NCI-H1105 (cell line): ENCODE measurements at regions not wholly inside any gene's neighbourhood (a gene's known extent, or its start where the extent isn't known, plus 50 kb on each side); places are given as distances from the start of the nearest gene placed in this dataset.
"Not testable (repeated sequence)": the region's sequence is repeated elsewhere in the genome, so short reads cannot be mapped to it uniquely, and the experiment has no call there.

Experiments used
- DNase-seq: peaks from one replicate; lab custom pipeline; 2025; lab: John Stamatoyannopoulos, UW

DNA sequence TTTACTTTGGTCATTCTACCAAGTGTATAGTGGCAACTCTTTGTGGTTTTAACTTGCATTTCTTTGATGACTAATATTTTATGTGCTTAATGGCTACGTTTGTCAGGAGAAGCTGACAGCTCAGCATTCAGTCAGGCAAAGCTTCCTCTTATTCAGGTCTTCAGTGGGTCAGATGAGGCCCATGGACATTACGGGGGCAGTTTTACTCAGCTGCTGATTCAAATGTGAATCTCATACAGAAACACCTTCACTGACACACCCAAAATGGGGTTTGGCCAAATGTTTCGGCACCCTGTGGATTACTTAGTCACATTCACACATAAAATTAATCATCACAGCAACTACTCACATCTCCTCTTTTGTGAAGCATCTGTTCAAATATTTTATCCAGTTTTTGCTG, 104.9 kb upstream of the PLD5 start:
- no peak for DNase-seq

DNA sequence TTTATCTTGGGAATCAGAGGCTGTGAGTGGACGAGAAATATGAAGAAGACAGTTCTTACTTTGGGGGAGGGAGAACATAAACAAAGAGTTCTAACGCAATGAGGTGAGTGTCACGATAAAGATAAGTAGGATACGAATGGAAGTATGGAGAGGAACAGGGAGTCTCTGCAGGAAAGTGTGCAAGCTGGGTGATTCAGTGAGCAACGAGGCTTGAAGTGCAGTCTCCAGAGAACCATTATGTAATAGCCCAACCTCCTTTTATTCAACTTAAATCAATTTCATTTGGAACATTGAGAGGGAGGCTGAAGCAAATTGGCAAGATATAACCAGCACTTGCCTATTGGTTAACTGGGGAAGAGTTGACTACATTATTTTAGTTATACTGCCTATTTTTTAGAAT, 99.3 kb upstream of the PLD5 start:
- DNase-seq, result no peak

DNA sequence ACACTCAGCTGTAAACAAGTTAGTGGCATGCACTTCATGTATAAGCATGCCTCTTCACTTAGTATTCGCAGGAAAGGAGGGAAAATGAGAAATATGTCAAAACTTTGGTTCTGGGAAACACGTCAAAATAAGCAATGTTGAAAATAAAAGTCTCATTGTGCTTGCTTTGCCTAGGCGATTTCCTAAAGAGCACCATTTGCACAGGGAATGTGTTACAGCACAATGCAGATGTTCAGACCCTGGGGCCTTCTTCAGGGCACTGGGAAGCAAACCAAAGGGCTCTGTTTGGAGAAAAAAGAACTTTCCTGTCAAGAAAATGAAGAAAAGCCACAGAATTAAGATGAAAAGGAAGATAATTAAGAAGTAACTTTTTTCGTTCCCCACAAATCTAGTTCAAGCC, 98.6 kb upstream of the PLD5 start:
- no peak for DNase-seq

DNA sequence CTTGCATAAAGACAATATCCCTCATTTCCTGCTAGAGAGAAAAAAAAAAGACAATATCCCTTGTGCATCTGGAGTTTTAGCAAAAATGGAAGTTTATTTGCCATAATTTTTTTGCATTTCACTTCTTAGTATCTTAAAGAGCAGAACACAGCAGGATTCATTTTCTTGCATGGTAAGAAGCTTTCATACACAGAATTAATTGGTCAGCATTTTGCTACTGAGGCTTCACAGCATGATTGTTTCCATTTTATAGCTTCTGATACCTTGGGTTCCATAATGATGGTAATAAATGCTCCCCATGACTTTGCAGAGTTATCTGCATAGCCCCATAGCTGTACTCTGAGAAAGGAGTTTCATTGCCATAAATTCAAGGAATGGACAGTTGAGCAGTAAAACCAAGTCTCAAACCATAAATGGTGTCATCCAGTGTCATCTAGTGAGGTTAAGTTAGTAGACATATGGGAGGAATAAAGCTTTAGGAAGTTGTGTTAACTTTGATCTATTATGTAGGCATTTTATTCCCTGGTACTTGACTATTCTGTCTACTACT, 88.8 kb upstream of the PLD5 start:
- DNase-seq, result no peak

DNA sequence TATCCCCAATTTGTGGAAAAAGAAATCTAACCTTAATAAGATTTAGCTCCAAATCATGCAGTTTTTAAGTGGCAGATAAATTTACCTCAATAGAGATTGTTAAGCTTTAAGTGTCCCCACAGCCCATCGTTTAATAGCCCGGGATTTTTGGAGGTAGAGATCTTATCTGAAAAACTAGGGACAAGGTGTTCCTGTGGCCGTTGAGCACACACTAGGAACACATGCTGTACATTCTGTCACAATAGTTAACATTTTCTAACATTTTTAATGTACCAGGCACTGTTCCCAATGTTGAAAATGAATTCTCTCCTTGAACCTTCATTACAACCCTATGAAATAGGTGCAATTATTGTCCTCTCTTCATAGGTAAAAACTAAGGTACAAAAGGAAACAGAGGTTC, 85.7 kb upstream of the PLD5 start:
- DNase-seq, result no peak

DNA sequence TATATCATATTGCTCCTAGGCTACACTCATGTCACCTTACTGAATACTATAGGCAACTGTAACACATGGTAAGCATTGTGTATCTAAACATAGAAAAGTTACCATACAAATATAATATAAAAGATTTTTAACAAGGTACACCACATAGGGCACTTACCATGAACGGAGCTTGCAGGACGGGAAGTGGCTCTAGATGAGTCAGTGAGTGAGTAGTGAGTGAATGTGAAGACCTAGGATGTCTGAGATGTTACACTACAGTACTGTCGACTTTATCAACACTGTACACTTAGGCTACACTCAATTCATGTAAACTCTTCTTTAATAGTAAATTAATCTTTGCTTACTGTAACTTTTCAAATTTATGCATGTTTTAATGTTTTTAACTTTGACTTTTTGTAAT, 81.0 kb upstream of the PLD5 start:
- no peak for DNase-seq

DNA sequence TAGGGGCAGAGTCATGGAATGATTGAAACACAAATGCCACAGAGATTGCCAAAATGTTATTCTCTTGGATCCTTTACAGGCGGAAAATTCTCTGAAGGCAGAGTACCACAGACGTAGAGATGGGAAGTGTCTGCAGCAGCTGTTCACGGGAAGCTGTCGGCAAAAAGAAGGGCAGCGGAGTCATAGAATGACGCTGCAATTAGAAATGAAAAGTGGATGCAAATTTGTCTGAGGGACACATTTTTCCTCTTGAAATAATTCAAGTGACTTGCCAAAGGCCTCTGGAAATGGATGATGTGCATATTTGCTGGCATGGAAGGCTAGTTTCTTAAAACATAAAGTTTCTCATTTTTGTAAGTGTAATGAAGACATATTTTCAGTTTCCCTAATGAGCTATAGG, 77.5 kb upstream of the PLD5 start:
- no peak for DNase-seq

DNA sequence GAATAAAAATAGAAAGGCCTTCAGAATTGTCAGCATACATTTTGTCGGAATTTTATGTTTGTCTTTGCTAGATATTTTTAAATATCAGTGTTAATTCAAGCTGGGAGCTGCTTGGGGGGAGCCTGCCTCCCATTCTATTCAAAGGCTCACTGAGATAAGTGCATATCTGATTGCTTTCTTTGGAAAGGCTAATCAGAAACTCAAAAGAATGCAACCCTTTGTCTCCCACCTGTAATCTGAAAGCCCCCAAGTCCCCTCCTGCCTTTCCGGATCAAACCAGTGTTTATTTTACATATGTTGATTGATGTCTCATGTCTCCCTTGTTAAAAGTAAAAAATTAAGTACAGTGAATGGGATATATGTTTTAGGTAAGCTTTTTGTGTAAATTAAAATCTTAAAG, 69.3 kb upstream of the PLD5 start:
- not testable (repeated sequence) for DNase-seq

DNA sequence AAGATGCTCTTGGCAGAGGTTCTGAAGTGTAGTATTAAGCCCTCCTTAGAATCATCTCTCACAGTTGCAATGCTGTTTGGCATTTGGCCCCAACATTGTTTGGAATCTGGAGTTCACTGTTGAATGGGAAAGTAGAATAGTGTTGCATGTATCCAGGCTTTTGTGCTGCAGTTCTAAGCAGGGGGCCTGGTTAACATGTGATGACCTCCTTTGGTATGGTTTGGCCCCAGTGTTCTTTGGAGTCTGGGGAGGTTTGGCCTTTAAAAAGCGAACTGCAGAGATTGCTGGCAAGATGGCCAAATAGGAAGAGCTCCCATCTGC, 61.8 kb upstream of the PLD5 start:
- no peak for DNase-seq

DNA sequence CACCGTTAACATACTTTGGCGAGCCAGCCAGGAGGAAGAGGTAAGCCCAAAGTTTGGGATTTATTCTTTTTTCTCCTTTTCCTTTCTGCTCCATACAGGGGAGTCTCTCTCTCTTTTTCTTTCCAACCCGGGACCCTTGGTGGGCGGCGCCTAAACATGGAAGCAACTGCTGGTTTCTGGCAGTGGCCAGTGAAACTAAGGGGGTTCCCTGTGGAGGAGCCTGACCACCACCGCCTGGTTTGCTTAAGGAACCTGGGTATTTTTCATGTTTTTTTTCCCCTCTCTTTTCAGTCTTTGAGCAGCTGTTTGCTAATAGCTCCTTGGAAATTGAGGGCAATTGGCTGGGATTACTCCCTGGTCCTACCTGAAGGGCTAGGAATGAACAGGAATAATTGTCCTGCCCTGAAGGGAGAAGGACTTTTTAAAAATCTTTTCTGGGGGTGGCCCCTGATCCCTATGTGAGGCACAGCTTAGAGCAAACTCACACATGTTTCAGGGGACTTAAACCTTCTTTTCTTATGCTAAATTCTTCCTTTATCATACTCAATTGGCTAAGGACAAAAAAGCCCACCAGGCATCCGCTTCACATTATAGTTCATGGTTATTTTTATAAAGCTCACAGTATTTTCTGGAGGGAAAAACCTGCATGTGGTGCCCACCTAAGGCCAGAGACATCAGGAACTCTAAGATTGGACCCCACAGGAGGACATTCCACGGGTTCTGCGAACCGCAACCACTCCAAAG, 61.3 kb upstream of the PLD5 start:
- no peak for DNase-seq

DNA sequence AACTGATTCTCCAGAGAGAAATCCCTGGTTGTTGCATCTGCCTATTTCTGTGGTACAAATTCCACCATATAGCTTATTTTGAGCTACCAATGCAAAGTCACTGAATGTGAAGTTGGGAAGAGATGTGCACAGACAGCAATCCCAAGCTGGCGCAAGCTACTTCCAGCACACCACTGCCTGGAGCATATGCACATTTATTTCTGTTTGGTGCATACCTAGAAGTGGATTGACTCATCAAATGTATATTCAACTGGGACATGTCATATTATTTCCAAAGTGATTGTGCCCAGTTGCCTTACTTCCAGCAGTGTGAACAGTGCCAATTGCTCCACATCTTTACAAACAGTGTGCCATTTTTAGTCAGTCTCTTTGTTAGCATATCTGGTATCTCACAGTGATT, 58.2 kb upstream of the PLD5 start:
- no peak for DNase-seq

DNA sequence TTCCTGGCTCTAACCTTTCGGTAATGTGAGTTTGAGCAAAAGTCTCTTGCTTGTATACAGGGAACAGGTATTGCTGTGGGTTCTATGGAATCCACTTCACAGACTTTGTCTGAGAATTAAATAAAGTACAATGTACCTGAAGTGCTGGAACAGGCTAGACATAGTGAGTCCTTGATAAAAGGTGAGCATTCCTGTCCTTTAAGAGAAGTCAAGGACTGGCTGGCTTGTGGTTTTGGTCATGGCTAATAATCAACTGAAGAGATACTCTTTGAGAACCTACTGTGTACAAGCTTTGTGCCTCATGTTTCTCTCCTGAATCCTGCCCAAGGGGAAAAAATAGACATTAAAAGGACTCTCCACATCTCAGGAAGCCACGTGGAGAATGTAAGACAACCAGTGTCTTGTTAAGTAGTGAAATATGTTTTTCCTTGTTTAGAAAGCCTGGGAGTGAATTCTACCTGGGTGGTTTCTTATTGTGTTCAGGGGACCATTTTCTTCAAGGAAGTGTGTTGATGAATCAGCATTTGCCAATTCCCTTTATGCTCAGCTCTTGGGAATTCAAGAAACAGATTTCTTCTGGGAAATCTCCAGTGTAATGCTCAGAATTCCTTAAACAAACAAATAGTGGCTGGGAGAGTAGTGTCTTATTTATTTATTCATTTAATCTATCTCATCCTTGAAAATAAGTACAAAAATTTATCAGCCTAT, 55.2 kb upstream of the PLD5 start:
- DNase-seq, result no peak
